Suprapubic skin (tissue), 4 donors: ENCODE measurements at regions not wholly inside any gene's neighbourhood (a gene's known extent, or its start where the extent isn't known, plus 50 kb on each side); places are given as distances from the start of the nearest gene placed in this dataset.

Source experiments
- CTCF ChIP-seq, 2 donors: fragments of 200-600 bp in 1 of 2; fragments of 450-650 bp in 1 of 2; sonication (generic) in 1 of 2; IDR thresholded peaks; one replicate each; pipeline ENCODE4 v1.5.1; 2016 to 2019; ENCODE audit warnings: antibody characterized with exemption in 2 of 2, mild to moderate bottlenecking in 1 of 2, moderate library complexity in 1 of 2
- EP300 ChIP-seq: sonication (generic); formaldehyde crosslinking; IDR thresholded peaks from one replicate; pipeline ENCODE4 v1.6.1; 2017; ENCODE audit warnings: antibody characterized with exemption
- POLR2A ChIP-seq, 2 donors: fragments of 450-650 bp; IDR thresholded peaks; one replicate each; pipeline ENCODE4 v1.6.1; 2017; ENCODE audit warnings: antibody characterized with exemption in 2 of 2, mild to moderate bottlenecking in 2 of 2, moderate library complexity in 2 of 2
- POLR2AphosphoS5 ChIP-seq, 3 donors: sonication (generic); formaldehyde crosslinking; IDR thresholded peaks; one replicate each; pipeline ENCODE4 v1.6.1; 2017; ENCODE audit warnings: antibody characterized with exemption in 3 of 3

- TF ChIP-seq EP300 (no peak), POLR2AphosphoS5 (IDR thresholded peaks at IDR 0.05) (no peak), CTCF (IDR thresholded peaks at IDR 0.05) (no peak), POLR2A (IDR thresholded peaks at IDR 0.05) (no peak)
Observed at GRCh38 chr15:25053000-25053815, 98.4 kb downstream of the SNRPN start.
